GM12872 (cell line): ENCODE measurements at regions not wholly inside any gene's neighbourhood (a gene's known extent, or its start where the extent isn't known, plus 50 kb on each side); places are given as distances from the start of the nearest gene placed in this dataset.

Experiments used
- TF ChIP-seq, protein P1 (sequence below): IDR thresholded peaks from 3 replicates; pipeline ENCODE4 v1.5.1; 2011; ENCODE audit warnings: low read depth, mild to moderate bottlenecking, low read length, moderate library complexity; ENCODE audit not compliant: insufficient read depth

GRCh38 chr10:94193466-94193924, 169.2 kb downstream of the NOC3L start:
- TF ChIP-seq, protein P1, sequence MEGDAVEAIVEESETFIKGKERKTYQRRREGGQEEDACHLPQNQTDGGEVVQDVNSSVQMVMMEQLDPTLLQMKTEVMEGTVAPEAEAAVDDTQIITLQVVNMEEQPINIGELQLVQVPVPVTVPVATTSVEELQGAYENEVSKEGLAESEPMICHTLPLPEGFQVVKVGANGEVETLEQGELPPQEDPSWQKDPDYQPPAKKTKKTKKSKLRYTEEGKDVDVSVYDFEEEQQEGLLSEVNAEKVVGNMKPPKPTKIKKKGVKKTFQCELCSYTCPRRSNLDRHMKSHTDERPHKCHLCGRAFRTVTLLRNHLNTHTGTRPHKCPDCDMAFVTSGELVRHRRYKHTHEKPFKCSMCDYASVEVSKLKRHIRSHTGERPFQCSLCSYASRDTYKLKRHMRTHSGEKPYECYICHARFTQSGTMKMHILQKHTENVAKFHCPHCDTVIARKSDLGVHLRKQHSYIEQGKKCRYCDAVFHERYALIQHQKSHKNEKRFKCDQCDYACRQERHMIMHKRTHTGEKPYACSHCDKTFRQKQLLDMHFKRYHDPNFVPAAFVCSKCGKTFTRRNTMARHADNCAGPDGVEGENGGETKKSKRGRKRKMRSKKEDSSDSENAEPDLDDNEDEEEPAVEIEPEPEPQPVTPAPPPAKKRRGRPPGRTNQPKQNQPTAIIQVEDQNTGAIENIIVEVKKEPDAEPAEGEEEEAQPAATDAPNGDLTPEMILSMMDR, result no peak

- TF ChIP-seq, protein P1, result no peak
These were observed 168.5 kb downstream of the NOC3L start for GRCh38 chr10:94194256-94194655.

- TF ChIP-seq, protein P1, result no peak
These were observed 165.5 kb downstream of the NOC3L start for GRCh38 chr10:94197241-94197640.

GRCh38 chr10:94198324-94198723, 164.4 kb downstream of the NOC3L start:
- TF ChIP-seq, protein P1, result no peak

DNA sequence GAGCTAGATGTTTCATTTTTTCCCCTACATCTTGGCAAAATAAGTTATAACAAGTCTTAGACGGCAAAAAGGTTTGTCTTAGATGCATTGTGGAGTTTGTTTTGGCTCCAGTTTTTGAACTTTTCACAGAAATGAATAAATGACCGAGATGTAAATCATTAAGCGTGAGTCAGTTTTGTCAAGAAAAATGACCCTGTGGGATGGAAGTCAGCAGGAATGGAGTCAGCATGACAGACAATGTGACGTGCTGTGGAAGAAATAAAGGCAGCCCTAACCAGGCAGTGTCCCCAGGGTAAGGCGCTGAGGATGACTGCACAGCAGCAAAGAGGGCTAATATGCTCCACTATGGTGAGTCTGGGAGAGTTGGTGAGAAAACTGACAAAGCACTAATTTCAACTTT, 163.2 kb downstream of the NOC3L start:
- TF ChIP-seq, protein P1, result no peak

- TF ChIP-seq, protein P1, result no peak
These were observed 162.4 kb downstream of the NOC3L start for GRCh38 chr10:94200146-94200837.

DNA sequence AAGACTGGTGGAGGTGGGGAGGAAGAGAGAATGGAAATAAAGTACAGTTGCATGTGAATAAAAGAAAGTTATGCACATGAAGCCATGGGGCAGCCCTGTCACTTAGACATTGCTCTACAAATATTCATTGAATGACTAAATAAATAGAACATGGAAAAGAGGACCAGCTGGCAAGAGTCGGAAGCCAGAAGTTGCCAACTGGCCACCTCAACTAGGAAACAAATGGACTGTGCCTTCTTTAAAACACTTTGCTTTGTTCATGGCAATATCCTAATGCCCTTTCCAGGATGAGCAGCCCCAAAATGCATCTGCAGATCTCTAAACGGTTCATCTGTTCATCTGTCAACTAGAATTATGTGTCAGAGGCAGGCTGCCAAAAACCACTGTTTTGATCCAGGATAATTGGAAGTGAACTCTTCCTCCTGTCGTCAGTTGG, 157.3 kb downstream of the NOC3L start:
- TF ChIP-seq, protein P1, result no peak

- TF ChIP-seq, protein P1, result no peak
These were observed 156.6 kb downstream of the NOC3L start for GRCh38 chr10:94206176-94206575.
